ENCODE measurements at regions not wholly inside any gene's neighbourhood (a gene's known extent, or its start where the extent isn't known, plus 50 kb on each side); places are given as distances from the start of the nearest gene placed in this dataset.

DNA sequence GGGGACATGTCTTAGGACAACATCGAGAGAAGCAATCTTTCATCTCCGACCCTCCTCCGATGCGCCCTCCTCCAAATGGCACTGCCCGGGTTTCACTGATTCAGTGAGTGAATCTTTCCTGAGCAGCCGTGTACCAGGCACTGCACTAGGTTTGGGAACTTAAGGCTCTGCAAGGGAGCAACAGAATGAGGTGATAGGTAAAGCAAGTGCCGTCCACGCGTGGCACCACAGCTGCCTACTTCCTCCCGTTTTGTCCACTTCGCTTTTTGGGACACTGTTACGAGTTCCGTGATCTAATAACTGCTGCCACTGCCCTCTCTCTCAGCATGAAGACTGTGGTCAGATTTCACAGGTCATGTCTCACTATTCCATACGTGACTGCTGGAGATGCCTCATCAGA is 131.0 kb downstream of the TEX29 start:
- Histone ChIP-seq H3K27me3 (ENCODE audit: low read depth) (peaks cover 44% of the 10 kb centered on the region), H3K9me3 (replicated peaks) (peaks cover 29% of the 10 kb centered on the region), H3K27ac (replicated peaks) (no peak overlapping the region), H3K36me3 (no peaks in the 10 kb centered on the region), H3K4me3 (no peak overlapping the region), H3K4me1 (no peaks in the 10 kb centered on the region)
- TF ChIP-seq, protein P1, sequence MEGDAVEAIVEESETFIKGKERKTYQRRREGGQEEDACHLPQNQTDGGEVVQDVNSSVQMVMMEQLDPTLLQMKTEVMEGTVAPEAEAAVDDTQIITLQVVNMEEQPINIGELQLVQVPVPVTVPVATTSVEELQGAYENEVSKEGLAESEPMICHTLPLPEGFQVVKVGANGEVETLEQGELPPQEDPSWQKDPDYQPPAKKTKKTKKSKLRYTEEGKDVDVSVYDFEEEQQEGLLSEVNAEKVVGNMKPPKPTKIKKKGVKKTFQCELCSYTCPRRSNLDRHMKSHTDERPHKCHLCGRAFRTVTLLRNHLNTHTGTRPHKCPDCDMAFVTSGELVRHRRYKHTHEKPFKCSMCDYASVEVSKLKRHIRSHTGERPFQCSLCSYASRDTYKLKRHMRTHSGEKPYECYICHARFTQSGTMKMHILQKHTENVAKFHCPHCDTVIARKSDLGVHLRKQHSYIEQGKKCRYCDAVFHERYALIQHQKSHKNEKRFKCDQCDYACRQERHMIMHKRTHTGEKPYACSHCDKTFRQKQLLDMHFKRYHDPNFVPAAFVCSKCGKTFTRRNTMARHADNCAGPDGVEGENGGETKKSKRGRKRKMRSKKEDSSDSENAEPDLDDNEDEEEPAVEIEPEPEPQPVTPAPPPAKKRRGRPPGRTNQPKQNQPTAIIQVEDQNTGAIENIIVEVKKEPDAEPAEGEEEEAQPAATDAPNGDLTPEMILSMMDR (IDR thresholded peaks at IDR 0.05; ENCODE audit: borderline replicate concordance): no peak
- no peak for DNase-seq
- intact Hi-C loops (cut with micrococcal nuclease): no loop called here

DNA sequence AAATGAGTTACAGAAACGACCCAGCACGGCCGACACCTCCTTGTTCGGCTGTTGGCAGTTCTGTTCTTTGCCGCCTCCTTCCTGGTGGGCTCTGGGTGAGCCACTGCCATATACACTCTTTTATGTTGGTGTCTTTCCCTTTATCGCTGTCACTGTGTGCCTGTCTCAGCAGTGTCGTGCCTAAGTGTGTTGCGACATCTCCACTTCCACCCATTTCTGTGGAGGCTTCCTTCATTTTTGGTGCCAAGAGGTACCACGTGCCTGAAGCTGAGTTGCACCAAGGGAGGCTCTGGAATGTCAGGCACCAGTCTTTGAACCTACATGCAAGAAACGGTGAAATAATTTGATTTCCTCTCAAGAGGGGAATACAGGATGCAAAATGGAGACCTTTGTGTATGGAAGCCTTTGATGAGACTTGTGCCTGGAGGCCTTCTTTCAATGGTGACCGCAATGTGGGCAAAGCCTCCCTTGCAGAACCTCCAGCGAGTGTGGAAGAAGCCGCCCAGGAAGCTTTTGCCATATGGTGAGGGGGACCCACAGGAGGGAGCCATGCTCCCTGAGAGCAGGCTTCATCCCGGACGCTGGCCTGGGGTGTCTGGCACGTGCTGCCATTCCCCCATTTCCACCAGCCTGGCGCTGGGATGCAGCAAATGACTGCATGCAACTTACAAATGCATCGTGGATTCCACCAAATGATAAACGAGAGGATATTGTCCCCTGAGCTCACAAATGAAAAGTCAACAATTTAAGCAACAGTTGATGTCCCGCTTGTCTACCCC is 136.2 kb downstream of the TEX29 start:
- Histone ChIP-seq H3K36me3 (no peaks in the 10 kb centered on the region), H3K27ac (replicated peaks) (no peak overlapping the region), H3K9me3 (replicated peaks) (peaks cover 13% of the 10 kb centered on the region), H3K4me3 (no peak overlapping the region), H3K4me1 (no peaks in the 10 kb centered on the region), H3K27me3 (ENCODE audit: low read depth) (peaks cover 52% of the 10 kb centered on the region)
- no peak for DNase-seq
- intact Hi-C loops (cut with micrococcal nuclease): no loop called here
- TF ChIP-seq, protein P1 (IDR thresholded peaks at IDR 0.05; ENCODE audit: borderline replicate concordance): no peak

DNA sequence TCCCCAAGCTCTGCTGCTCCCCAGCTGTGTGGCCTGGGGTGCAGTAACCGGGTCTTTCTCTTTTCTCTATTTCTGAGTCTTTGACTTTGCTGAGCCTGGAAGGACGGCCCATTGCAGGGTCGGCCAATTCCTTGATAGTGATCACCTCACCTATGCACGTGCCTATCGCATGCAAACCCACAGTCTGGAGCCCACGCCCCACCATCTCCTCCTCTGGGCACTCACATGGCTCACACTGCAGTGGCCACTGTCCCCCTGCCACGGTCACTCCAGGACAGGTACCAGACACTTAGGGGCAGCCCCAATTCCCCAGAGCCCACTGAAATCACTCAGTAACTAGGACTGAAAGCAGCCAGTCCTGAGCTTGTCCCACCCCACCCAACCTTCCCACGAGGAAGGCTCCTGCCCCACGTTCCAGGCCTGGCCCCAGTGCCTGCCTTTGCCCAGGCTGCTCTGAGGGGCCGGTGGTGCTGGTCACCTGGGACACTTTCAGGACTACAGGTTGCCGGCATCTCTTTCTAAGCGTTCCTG is 137.6 kb downstream of the TEX29 start:
- Histone ChIP-seq H3K9me3 (replicated peaks) (peaks cover 13% of the 10 kb centered on the region), H3K4me1 (no peaks in the 10 kb centered on the region), H3K27me3 (ENCODE audit: low read depth) (peaks cover 59% of the 10 kb centered on the region), H3K4me3 (no peak overlapping the region), H3K27ac (replicated peaks) (no peak overlapping the region), H3K36me3 (no peaks in the 10 kb centered on the region)
- no peak for DNase-seq
- TF ChIP-seq, protein P1 (IDR thresholded peaks at IDR 0.05; ENCODE audit: borderline replicate concordance): no peak
- intact Hi-C loops (cut with micrococcal nuclease): no loop called here

DNA sequence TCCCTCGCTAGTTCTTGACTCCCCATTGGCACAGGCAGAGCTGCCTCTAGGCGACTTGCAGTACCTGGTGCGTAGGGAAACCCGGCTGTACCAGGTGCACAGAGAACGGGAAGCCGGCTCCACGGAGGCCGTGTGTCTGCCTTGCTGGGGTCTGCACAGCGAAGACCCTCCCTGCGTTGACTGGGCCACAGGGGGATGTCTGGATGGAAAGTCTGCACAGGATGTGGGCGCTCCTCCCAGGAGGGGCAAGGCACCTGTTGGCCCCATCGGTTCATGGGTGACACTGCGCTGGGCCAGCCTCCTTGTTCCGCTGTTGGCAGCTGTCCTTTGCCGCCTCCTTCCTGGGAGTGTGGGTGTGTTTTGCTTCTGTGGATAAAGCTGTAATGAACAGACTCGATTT is 138.3 kb downstream of the TEX29 start:
- no peak for DNase-seq
- H3K9me3 ChIP-seq (replicated peaks): peaks cover 10% of the 10 kb centered on the region
- no peak overlapping the region for H3K4me3 ChIP-seq
- H3K4me1 ChIP-seq: no peaks in the 10 kb centered on the region
- TF ChIP-seq, protein P1 (IDR thresholded peaks at IDR 0.05; ENCODE audit: borderline replicate concordance): no peak
- H3K27ac ChIP-seq (replicated peaks): no peak overlapping the region
- H3K36me3 ChIP-seq: no peaks in the 10 kb centered on the region
- H3K27me3 ChIP-seq (ENCODE audit: low read depth): peaks cover 66% of the 10 kb centered on the region
- intact Hi-C loops (cut with micrococcal nuclease): no loop called here

DNA sequence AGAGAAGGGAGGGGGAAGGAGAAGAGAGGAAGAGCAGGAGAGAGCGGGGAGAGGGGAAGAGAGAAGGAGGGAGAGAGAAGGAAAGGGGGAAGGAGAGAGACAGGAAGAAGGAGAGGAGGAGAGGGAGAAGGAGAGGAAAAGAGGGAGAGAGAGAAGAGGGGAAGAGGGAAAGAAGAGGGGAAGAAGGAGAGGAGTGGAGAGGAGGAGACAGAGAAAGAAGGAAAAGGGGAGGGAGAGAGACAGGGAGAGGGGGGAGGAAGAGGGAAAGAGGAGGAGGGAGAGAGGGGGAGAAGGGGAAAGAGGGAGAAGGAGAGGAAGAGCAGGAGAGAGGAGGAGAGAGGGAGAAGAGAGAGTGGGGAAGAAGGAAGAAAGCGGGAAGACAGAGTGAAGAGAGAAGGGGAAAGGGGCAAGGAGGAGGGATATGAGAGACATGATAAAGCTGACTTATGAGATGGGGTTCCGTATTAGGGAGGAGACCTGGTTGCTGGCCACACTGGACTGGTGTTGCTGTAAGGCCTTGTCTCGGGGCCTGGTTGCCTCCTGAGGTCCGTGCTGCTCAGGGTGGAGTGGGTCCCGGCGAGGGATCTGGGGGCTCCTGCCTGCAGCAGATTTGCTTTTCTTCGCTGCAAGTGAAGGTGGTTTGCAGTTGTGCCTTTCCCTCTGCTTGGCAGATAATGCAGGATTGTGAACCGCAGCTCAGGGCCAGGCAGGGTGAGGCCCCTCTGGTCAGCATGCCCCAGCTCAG is 139.5 kb downstream of the TEX29 start:
- Histone ChIP-seq H3K4me1 (no peaks in the 10 kb centered on the region), H3K27me3 (ENCODE audit: low read depth) (peaks cover 75% of the 10 kb centered on the region), H3K27ac (replicated peaks) (no peak overlapping the region), H3K36me3 (no peaks in the 10 kb centered on the region), H3K4me3 (no peak overlapping the region), H3K9me3 (replicated peaks) (peaks cover 6% of the 10 kb centered on the region)
- intact Hi-C loops (cut with micrococcal nuclease): no loop called here
- DNase-seq: no peak
- TF ChIP-seq, protein P1 (IDR thresholded peaks at IDR 0.05; ENCODE audit: borderline replicate concordance): no peak
